GM19395 (cell line): ENCODE measurements at regions not wholly inside any gene's neighbourhood (a gene's known extent, or its start where the extent isn't known, plus 50 kb on each side); places are given as distances from the start of the nearest gene placed in this dataset.
A peak's percentile ranks its signal among the peaks of the same experiment; 100 is the strongest.
"Not testable (repeated sequence)": the region's sequence is repeated elsewhere in the genome, so short reads cannot be mapped to it uniquely, and the experiment has no call there.

Experiments used
- ATAC-seq: cut with Tn5 transposase; IDR thresholded peaks from one replicate; pipeline ENCODE4 v1.9.1; 2021; ENCODE audit warnings: mild to moderate bottlenecking, moderate library complexity; ENCODE audit not compliant: unreplicated experiment

DNA sequence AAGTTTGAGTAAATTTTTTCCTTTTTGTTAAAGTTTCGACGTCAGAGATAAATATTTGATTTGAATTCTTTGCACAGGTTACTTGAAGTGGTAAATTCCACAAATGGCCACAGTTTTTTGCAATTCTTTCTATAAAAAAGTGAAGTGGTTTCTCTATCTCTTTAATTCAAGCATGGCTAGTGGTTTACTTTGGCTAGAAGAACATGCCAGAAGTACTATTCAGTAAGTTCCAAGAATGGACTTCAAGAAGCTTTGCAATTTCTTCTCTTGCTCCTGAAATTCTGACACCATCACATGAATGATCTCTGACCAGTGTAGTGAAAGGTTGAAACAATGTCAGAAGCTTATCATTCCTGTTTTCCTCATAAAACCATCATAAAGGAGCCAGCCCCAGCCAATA lies 55.7 kb upstream of the RNPC3 start:
- no peak for ATAC-seq

GRCh38 chr1:103467100-103467499 lies 58.4 kb upstream of the RNPC3 start:
- ATAC-seq, result no peak

GRCh38 chr1:103461161-103462105 lies 64.1 kb upstream of the RNPC3 start:
- peak; percentile 60 for ATAC-seq

GRCh38 chr1:103460511-103460910 lies 65.0 kb upstream of the RNPC3 start:
- ATAC-seq, result no peak

DNA sequence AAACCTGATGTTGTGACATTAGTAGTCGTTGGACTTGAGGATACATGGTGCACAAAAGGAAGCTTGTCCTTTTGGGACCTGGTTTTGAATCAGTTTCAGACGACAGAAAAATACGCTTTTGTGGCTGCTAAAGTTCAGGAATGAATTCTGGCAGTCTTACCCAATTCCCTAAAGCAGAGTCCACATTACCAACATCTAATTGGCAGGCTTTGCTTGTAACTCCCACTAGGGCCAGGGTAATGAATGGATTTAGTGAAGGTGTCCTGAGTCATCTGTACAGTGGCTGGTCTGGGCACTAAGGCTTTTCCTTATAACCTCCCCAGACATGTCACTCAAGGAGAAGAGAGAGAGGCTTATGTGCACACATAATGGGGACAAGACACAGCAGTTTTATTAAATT lies 66.2 kb upstream of the RNPC3 start:
- ATAC-seq, result no peak

DNA sequence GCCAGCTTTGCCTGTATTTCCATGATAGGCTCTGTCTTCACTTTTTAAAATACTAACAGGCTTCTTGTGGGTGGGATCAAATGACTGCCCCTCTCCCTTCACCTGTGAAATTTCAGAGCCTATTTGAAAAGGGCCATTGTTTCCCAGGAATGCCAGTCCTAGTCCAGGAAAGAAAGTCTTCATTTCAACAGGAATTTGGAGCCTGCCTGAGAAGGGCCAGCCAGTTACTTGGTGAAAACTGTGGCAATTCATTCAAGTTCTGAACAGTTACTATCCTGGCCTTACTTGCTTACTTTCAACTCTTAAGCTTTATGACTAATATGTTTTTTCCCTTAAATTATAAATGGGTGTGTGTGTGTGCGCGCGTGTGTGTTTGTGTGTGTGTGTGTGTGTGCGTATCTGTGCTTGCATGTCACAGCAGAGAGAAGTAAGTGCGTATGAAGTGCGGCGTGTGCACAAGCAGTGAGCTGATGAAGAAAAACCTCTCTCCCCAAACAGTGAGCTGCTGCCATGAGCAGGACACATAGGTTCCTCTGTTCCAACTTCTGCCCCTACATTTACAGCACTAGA lies 67.5 kb upstream of the RNPC3 start:
- no peak for ATAC-seq

- no peak for ATAC-seq
These were observed 76.9 kb upstream of the RNPC3 start for GRCh38 chr1:103448560-103448959.

GRCh38 chr1:103447471-103447870 lies 78.0 kb upstream of the RNPC3 start:
- no peak for ATAC-seq

DNA sequence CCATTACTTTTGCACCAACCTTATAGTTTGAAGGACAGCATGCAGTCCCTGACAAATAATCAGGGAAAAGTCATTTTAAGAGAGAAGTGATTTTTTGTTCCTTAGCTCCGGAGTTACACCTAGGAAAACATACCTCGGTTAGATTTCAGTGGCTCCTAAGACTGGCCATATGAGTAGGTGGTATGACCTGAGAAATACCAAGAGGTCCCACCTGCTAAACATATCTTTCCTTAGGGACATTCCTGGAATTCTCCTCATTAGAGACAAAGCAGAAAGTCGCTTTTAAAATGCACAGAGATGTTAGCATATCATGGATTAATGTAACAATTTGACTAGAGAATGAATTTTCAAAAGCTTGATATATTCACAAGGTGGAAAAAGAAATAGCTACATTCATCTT lies 84.2 kb upstream of the RNPC3 start:
- ATAC-seq, result no peak

DNA sequence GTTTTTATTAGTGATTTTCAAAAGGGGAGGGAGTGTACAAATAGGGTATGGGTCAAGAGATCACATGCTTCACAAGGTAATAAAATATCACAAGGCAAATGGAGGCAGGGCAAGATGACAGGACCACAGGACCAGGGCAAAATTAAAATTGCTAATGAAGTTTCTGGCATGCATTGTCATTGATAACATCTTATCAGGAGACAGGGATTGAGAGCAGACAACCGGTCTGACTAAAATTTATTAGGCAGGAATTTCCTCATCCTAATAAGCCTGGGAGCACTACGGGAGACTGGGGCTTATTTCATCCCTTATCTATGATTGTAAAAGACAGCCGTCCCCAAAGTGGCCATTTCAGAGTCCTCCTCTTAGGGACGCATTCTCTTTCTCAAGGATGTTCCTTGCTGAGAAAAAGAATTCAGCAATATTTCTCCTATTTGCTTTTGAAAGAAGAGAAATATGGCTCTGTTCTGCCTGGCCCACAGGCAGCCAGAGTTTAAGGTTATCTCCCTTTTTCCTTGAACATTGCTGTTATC lies 88.9 kb upstream of the RNPC3 start:
- ATAC-seq, result not testable (repeated sequence)

GRCh38 chr1:103435443-103435842 lies 90.1 kb upstream of the RNPC3 start:
- ATAC-seq, result no peak

- ATAC-seq, result no peak
These were observed 100.8 kb upstream of the RNPC3 start for GRCh38 chr1:103424650-103425049.

DNA sequence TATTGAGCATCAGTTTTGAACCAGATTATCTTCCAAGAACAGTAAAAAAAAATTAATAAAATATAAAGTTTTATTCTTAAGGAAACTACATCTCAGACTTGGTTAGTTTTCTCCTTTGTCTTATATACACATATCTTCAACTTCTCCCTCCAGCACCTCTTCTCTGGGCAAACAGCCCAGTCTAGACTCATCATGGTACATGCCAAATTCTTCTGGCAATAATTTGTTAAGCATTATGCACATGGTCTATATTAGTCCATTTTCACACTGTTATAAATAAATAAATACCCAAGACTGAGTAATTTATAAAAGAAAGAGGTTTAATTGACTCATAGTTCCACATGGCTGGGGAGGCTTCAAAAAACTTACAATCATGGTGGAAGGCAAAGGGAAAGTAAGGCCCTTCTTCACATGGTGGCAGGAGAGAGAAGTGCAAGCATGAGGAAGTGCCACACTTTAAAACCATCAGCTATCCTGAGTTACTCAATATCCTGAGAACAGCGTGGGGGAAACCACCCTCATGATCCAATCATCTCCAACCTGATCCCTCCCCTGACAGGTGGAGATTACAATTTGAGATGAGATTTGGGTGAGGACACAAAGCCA lies 108.7 kb upstream of the RNPC3 start:
- ATAC-seq, result no peak

GRCh38 chr1:103387898-103388297 lies 137.6 kb upstream of the RNPC3 start:
- ATAC-seq, result no peak

GRCh38 chr1:103373991-103374390 lies 151.5 kb upstream of the RNPC3 start:
- no peak for ATAC-seq

GRCh38 chr1:103372866-103373265 lies 152.6 kb upstream of the RNPC3 start:
- ATAC-seq, result no peak

- no peak for ATAC-seq
These were observed 154.3 kb upstream of the RNPC3 start for GRCh38 chr1:103371234-103371633.

GRCh38 chr1:103367186-103367585 lies 158.3 kb upstream of the RNPC3 start:
- ATAC-seq, result no peak

GRCh38 chr1:103365860-103366569 lies 159.5 kb upstream of the RNPC3 start:
- ATAC-seq, result no peak

GRCh38 chr1:103363008-103363365 lies 162.5 kb upstream of the RNPC3 start:
- no peak for ATAC-seq

DNA sequence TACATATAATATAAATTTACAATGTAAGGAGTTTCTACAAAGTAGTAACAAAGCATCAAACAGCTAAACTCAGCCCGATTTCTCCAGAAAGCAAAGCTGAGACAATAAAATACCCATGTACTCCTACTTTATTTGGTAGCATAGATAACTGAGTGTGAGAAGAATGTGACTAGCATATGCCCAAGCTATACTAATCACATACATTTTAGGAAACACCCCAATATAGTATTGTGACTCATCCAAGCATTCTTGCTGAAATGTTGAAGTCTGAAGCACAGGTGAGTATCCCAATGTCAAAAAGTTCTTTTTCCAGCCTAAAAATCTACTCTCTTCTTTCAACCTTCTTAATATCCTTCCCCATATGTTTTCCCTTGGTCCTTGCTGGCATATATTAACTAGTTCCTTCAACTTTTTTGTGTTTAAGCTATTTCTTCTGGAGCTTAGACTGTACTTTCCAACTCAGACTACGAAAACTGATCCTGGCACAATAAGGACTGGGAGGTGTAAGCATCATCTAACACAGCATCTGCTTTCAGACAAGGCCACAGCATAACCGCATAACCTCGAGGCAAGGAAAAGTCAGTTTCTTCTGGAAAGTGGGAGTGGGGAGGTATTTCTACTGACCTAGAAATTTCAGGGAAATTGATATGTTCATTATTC lies 163.0 kb upstream of the RNPC3 start:
- ATAC-seq, result no peak
